ENCODE measurements at regions not wholly inside any gene's neighbourhood (a gene's known extent, or its start where the extent isn't known, plus 50 kb on each side); places are given as distances from the start of the nearest gene placed in this dataset.

DNA sequence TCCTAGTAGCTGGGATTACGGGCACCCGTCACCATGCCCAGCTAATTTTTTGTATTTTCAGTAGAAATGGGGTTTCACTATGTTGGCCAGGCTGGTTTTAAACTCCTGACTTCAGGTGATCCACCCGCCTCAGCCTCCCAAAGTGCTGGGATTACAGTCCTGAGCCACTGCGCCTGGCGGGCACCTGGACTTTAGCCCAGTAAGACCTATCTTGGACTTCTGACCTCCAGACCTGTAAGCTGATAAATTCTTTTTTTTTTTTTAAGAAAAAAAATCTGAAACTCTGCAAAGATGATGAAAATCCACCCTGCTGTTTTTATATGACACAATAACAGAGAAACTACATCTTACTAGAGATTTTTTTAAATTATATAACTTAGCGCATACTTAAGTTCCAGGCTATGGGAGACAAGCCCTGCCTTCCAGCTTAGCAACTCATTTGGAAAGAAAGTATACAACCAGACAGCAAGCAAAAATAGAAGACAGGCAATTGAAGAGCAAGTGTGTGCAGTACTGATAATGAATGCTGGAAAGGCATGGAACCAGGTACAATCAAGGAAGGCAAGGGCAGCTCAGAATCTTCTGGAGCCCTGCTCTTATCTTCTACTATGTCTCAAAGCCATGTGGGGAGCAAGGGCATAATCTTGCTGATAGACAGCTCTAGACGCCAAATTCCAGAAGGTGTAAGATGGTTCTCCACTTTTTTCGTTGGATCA lies 104.2 kb downstream of the CD83 start:
- Histone ChIP-seq H3K4me1 (peaks cover 0 to 8% (median 0%) of the 10 kb centered on the region in 9 donors), H3K27me3 (no peaks in the 10 kb centered on the region), H3K36me3 (no peaks in the 10 kb centered on the region), H3K27ac (no peak overlapping the region), H3K4me3 (no peak overlapping the region), H3K9me3 (peaks cover 0 to 7% (median 0%) of the 10 kb centered on the region in 11 donors)
- DNase-seq (no peak), ATAC-seq (no peak)
- 97% methylated on average over 8 of the region's 8 CpGs for WGBS, 2 donors
- TF ChIP-seq, protein P1, sequence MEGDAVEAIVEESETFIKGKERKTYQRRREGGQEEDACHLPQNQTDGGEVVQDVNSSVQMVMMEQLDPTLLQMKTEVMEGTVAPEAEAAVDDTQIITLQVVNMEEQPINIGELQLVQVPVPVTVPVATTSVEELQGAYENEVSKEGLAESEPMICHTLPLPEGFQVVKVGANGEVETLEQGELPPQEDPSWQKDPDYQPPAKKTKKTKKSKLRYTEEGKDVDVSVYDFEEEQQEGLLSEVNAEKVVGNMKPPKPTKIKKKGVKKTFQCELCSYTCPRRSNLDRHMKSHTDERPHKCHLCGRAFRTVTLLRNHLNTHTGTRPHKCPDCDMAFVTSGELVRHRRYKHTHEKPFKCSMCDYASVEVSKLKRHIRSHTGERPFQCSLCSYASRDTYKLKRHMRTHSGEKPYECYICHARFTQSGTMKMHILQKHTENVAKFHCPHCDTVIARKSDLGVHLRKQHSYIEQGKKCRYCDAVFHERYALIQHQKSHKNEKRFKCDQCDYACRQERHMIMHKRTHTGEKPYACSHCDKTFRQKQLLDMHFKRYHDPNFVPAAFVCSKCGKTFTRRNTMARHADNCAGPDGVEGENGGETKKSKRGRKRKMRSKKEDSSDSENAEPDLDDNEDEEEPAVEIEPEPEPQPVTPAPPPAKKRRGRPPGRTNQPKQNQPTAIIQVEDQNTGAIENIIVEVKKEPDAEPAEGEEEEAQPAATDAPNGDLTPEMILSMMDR (IDR thresholded peaks at IDR 0.05) = no peak
- intact Hi-C loops (cut with DNase I) = no loop called here

DNA sequence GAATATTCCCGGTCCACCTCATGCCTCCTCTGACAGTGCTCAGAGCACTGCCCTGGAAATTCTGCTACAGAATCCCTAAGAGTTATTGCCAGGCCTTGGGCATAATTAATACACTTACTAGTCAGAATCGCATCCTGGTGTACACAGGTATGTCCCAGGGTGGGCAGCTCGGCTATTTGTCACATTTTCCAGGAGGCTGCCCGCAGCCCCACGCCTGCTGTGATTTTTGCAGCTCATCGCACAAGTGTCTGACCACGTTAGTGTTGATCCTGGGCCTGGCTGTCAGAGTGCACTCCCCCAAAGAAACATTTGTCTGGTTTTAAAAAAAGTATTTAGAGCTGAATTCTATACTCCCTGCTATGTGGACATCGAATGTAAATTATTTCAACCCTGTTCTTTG lies 105.4 kb downstream of the CD83 start:
- TF ChIP-seq, protein P1 (IDR thresholded peaks at IDR 0.05) = no peak
- peaks cover 0 to 8% (median 0%) of the 10 kb centered on the region in 9 donors for H3K4me1 ChIP-seq
- intact Hi-C loops (cut with DNase I) = no loop called here
- no peak for DNase-seq
- H3K36me3 ChIP-seq = no peaks in the 10 kb centered on the region
- H3K27me3 ChIP-seq = no peaks in the 10 kb centered on the region
- no peak for ATAC-seq
- WGBS, 2 donors = 93 to 98% methylated on average over 8 of the region's 8 CpGs
- peaks cover 0 to 7% (median 0%) of the 10 kb centered on the region in 11 donors for H3K9me3 ChIP-seq
- no peak overlapping the region for H3K4me3 ChIP-seq
- no peak overlapping the region for H3K27ac ChIP-seq

DNA sequence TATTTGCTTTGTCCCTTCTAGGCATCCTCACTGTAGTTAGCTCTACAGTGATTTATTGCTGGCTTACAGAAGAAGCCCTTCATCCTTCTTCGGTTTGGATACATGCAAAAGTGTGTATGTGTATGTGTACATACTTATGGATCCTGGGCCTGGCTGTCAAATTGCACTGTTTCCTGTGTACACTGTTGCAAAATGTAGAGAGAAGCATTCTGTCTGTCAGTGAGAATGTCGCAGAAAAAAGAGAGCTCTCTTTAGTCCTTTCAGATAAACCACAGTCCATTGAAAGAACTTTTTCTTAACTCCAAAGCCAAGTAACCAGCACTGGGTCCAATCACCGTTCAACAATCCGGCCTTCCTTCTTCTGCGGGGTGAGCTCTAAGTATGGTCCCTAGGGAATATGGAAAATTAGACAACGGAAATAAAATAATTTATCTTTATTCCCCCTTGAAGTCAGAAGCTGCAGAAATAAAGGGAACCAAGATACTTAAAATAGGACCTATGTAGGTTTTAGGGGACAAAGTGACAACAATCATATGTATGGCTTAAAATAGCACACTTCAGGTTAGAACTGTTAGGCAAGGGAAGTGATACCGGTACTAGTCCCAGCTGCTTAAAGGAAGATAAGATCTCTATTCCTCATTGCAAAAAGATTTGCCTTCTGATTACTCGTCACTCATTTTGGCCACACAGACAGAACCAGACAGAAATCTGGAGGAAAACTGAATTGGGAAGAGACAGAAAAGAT lies 107.0 kb downstream of the CD83 start:
- Histone ChIP-seq H3K4me1 (peaks cover 0 to 8% (median 0%) of the 10 kb centered on the region in 9 donors), H3K36me3 (no peaks in the 10 kb centered on the region), H3K4me3 (no peak overlapping the region), H3K27ac (no peak overlapping the region), H3K27me3 (no peaks in the 10 kb centered on the region), H3K9me3 (peaks cover 0 to 7% (median 0%) of the 10 kb centered on the region in 11 donors)
- DNase-seq = no peak
- no peak for ATAC-seq
- TF ChIP-seq, protein P1 (IDR thresholded peaks at IDR 0.05) = no peak
- 61 to 70% methylated on average over 8 of the region's 8 CpGs for WGBS, 2 donors
- intact Hi-C loops (cut with DNase I) = no loop called here

DNA sequence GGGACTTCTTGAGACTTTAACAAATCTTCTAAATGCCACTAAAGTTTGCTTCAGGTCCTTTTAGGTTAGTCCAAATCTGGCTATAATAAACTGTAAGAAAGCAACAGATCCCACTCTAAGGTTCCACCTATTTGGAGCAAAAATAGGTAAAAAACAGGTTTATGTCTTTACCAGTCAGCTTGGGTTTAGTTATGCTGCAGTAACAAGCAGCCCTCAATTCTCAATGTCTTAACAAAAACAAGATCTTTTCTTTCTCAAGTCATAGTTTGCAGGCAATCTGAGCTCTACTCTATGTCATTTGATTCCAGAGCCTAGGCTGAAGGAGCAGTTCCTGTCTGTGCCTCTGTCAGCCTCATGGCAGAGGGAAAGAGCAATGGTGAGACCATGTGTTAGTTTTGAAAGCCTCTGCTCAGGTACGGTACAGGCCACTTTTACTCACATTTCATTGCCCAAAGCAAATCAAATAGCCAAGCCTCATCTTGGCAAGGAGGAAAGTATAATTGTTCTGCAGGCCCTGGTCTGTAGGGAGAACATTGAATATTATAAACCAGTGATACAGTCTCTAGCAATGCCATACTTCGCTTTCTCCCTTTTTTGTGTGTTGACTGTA lies 108.6 kb downstream of the CD83 start:
- Histone ChIP-seq H3K4me3 (no peak overlapping the region), H3K9me3 (peaks cover 0 to 7% (median 0%) of the 10 kb centered on the region in 11 donors), H3K27me3 (no peaks in the 10 kb centered on the region), H3K4me1 (peaks cover 0 to 8% (median 0%) of the 10 kb centered on the region in 9 donors), H3K27ac (no peak overlapping the region), H3K36me3 (no peaks in the 10 kb centered on the region)
- WGBS, 2 donors = 96 to 100% methylated on average over 2 of the region's 2 CpGs
- ATAC-seq = no peak
- intact Hi-C loops (cut with DNase I) = no loop called here
- DNase-seq = no peak
- TF ChIP-seq, protein P1 (IDR thresholded peaks at IDR 0.05) = no peak
